ENCODE measurements at regions not wholly inside any gene's neighbourhood (a gene's known extent, or its start where the extent isn't known, plus 50 kb on each side); places are given as distances from the start of the nearest gene placed in this dataset.
A peak's percentile ranks its signal among the peaks of the same experiment; 100 is the strongest.

DNA sequence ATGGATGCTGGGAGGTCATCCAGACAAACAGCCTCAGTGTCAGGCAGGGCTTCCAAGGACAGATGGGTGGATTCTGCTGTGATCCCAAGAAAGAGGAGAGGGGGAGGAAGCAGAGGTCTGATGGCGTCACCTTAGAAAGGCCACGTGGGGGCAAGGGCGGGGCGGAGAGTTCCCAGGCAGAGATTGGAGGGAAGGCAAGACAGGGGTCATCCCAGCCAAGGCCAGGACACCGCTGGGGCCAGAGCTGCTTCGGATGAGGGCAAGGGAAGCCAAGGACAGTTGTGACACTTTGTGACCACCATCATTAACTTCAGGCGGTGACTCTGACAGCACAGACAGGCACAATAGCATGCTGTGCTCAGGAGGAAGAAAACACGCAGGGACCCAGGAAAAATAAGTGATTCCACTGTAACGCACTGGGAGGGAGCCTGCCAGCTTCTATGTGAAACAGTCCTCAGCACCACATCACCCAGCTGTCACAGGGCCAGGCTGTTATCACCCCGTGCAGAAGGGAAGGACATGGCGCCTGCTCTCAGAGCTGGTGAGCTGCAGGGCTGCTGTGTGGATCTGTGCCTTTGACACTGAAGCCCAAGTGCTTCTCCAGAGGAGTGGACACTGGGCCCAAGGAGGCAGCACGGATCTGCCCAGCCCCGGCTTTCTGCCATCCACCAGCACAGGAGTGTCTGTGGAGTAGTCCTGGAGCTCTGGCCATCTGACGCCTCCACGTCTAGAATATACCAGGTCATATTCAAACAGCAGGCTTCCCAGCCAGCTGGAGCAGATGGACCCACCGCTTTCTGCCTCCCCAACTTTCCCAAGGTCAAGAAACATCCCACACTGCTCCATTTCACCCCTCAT is 204.1 kb downstream of the NDUFA10 start:
- no peak for ATAC-seq
- TF ChIP-seq SNAI2 (CRISPR knock-in tag; IDR thresholded peaks at IDR 0.05): no peak
- TF ChIP-seq OSR1 (CRISPR knock-in tag; IDR thresholded peaks at IDR 0.05): no peak
- TF ChIP-seq ZFP3 (CRISPR knock-in tag; IDR thresholded peaks at IDR 0.05): no peak
- no peak for TF ChIP-seq CSDC2 (CRISPR knock-in tag; IDR thresholded peaks at IDR 0.05)
- TF ChIP-seq CREB5 (CRISPR knock-in tag; IDR thresholded peaks at IDR 0.05; ENCODE audit: low read depth): no peak
- TF ChIP-seq TSHZ2 (CRISPR knock-in tag; IDR thresholded peaks at IDR 0.05): no peak
- no peak for TF ChIP-seq TCF4 (CRISPR knock-in tag; IDR thresholded peaks at IDR 0.05; ENCODE audit: borderline replicate concordance)
- TF ChIP-seq ZC3H10 (CRISPR knock-in tag; IDR thresholded peaks at IDR 0.05): no peak

DNA sequence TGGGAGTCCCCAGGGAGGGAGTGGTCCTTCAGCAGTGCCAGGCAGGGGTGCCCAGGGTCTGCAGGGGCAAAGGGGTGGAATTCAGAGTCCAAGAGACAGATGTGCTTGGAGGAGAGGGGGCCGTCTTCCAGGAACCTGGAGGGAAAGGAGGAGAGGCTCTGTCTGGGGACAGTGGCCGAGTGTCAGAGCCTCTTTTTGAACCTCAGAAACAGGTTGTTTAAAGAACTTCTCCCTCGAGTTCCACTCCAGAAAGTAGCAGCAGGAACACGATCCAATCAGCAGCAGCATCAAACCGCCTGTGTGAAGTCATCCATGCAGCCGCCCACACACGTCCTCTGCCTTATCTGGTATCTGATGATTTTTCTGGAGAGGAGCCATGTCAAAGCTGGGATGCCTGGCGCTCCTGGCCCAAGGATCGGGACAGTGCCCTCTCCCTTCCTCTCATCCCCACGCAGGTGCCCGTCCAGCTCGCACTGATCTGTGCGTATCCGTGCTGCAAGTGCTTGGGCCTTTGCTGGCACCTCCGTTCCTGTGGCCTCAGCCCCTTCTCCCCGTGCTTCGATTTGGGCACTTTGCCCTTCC is 205.1 kb downstream of the NDUFA10 start:
- TF ChIP-seq, protein P1, sequence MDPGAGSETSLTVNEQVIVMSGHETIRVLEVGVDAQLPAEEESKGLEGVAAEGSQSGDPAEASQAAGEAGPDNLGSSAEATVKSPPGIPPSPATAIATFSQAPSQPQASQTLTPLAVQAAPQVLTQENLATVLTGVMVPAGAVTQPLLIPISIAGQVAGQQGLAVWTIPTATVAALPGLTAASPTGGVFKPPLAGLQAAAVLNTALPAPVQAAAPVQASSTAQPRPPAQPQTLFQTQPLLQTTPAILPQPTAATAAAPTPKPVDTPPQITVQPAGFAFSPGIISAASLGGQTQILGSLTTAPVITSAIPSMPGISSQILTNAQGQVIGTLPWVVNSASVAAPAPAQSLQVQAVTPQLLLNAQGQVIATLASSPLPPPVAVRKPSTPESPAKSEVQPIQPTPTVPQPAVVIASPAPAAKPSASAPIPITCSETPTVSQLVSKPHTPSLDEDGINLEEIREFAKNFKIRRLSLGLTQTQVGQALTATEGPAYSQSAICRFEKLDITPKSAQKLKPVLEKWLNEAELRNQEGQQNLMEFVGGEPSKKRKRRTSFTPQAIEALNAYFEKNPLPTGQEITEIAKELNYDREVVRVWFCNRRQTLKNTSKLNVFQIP (CRISPR knock-in tag; IDR thresholded peaks at IDR 0.05; ENCODE audit: borderline replicate concordance, low read depth): no peak
- peak; percentile 32; the same call in 1 of the 2 replicates for TF ChIP-seq TCF4 (CRISPR knock-in tag; IDR thresholded peaks at IDR 0.05; ENCODE audit: borderline replicate concordance)
- ATAC-seq: no peak

DNA sequence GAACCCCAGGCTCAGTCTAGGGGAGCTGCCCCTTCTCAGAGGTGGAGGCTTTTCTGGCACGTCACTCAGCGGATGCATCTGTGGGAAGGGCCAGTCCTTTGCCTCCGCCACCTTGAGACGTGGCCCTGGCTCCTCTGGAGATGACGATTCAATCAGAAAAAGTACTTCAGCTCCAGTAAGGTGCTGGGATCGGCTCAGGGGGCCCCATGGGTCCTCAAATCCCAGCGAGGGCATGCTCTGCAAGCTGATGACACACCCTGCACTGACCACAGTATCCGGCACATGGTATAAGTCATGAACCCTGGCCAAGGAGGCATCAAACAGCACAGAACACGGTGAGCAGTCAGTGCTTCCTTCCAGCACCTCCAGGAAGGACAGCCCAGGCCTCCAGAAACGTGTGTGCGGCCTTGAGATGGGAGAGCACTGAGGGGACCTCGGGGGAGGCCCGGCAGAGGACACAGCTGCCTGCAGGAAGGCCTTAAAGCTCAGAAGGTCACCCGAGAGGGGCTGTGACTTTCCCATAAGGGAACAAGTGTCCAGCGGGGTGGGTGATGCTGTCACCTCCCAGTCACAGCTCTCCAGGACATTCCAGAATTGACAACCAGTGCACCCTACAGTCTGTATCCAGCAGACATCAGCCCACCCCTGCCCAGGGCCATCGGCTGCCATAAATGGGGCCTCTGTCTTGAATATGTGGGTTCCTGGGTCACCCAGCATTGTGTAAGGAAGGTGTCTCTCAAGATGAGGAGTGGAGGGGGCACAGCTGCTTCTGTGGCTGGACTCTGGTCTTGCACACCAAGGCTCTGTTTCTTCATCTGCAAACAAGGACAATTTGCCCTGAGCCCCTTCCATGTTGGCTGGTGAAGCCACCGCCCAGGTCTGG is 205.8 kb downstream of the NDUFA10 start:
- TF ChIP-seq GLIS3 (CRISPR knock-in tag; IDR thresholded peaks at IDR 0.05) (no peak), TOX (CRISPR knock-in tag; IDR thresholded peaks at IDR 0.05; ENCODE audit: borderline replicate concordance) (no peak), ZFP3 (CRISPR knock-in tag; IDR thresholded peaks at IDR 0.05) (no peak), ZFP30 (CRISPR knock-in tag; IDR thresholded peaks at IDR 0.05) (no peak), CREB5 (CRISPR knock-in tag; IDR thresholded peaks at IDR 0.05; ENCODE audit: low read depth) (no peak), BACH2 (CRISPR knock-in tag; IDR thresholded peaks at IDR 0.05; ENCODE audit: borderline replicate concordance) (no peak), PATZ1 (CRISPR knock-in tag; IDR thresholded peaks at IDR 0.05; ENCODE audit: borderline replicate concordance) (no peak), ISL1 (CRISPR knock-in tag; IDR thresholded peaks at IDR 0.05) (no peak), OSR1 (CRISPR knock-in tag; IDR thresholded peaks at IDR 0.05) (no peak), TCF4 (CRISPR knock-in tag; IDR thresholded peaks at IDR 0.05; ENCODE audit: borderline replicate concordance) (no peak), RARB (CRISPR knock-in tag; IDR thresholded peaks at IDR 0.05) (no peak), PPARA (CRISPR knock-in tag; IDR thresholded peaks at IDR 0.05; ENCODE audit: borderline replicate concordance) (no peak), ZC3H10 (CRISPR knock-in tag; IDR thresholded peaks at IDR 0.05) (no peak), ZNF70 (CRISPR knock-in tag; IDR thresholded peaks at IDR 0.05) (no peak), SNAI2 (CRISPR knock-in tag; IDR thresholded peaks at IDR 0.05) (no peak), ZNF565 (CRISPR knock-in tag; conservative IDR thresholded peaks at IDR 0.05; ENCODE audit: low read depth) (no peak), ESRRG (CRISPR knock-in tag; IDR thresholded peaks at IDR 0.05) (no peak)
- TF ChIP-seq, protein P1 (CRISPR knock-in tag; IDR thresholded peaks at IDR 0.05; ENCODE audit: borderline replicate concordance, low read depth): no peak
- TF ChIP-seq, protein P2, sequence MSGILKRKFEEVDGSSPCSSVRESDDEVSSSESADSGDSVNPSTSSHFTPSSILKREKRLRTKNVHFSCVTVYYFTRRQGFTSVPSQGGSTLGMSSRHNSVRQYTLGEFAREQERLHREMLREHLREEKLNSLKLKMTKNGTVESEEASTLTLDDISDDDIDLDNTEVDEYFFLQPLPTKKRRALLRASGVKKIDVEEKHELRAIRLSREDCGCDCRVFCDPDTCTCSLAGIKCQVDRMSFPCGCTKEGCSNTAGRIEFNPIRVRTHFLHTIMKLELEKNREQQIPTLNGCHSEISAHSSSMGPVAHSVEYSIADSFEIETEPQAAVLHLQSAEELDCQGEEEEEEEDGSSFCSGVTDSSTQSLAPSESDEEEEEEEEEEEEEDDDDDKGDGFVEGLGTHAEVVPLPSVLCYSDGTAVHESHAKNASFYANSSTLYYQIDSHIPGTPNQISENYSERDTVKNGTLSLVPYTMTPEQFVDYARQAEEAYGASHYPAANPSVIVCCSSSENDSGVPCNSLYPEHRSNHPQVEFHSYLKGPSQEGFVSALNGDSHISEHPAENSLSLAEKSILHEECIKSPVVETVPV (CRISPR knock-in tag; IDR thresholded peaks at IDR 0.05): no peak
- no peak for ATAC-seq
